Mesothelial cell of epicardium (in vitro differentiated cells): ENCODE measurements at regions not wholly inside any gene's neighbourhood (a gene's known extent, or its start where the extent isn't known, plus 50 kb on each side); places are given as distances from the start of the nearest gene placed in this dataset.
"Not testable (repeated sequence)": the region's sequence is repeated elsewhere in the genome, so short reads cannot be mapped to it uniquely, and the experiment has no call there.

Source experiments
- DNase-seq, 2 experiments: peaks; one replicate each; pipeline ENCODE4 v3.0.0; 2021; ENCODE audit warnings: low spot score in 2 of 2; ENCODE audit not compliant: unreplicated experiment in 2 of 2
- H3K27ac Mint-ChIP-seq: 2 replicates; pipeline ENCODE4 v1.8.0; 2021; ENCODE audit warnings: mixed read lengths
- H3K27me3 Mint-ChIP-seq: 2 replicates; pipeline ENCODE4 v1.8.0; 2021; ENCODE audit warnings: low read depth, mixed read lengths
- H3K36me3 Mint-ChIP-seq: 2 replicates; pipeline ENCODE4 v1.8.0; 2021; ENCODE audit warnings: mixed read lengths
- H3K4me1 Mint-ChIP-seq: 2 replicates; pipeline ENCODE4 v1.8.0; 2021; ENCODE audit warnings: mixed read lengths
- H3K4me3 Mint-ChIP-seq: 2 replicates; pipeline ENCODE4 v1.8.0; 2021; ENCODE audit warnings: mild to moderate bottlenecking, moderate library complexity, mixed read lengths
- H3K9me3 Mint-ChIP-seq: 2 replicates; pipeline ENCODE4 v1.8.0; 2021; ENCODE audit warnings: mixed read lengths
- TF ChIP-seq, protein P1 (sequence below): fragments of 200-600 bp; sonication (generic); IDR thresholded peaks from one replicate; pipeline ENCODE4 v1.5.0; 2021; ENCODE audit warnings: antibody characterized with exemption; ENCODE audit not compliant: unreplicated experiment

DNA sequence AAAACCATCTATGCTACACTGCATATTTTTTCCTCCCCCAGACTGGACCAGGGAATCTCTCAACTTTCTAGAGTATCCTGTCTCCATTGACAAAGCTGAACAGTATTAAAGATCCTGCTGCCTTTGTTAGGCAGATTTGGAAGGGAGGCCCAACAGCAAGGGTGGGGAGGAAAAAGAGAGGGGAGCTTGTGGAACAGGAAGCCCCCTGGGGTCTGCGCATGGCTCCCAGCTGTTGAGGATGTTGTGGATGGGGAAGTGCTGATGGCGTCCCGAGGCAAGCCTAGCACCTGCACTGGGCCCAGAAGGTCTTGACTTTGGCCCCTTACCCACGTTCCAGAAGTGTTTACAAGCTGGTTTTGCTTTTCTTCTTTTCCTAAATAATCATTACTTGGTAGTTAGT, 146.6 kb downstream of the TBC1D2B start:
- DNase-seq, H3K9me3 Mint-ChIP-seq, H3K27me3 Mint-ChIP-seq, H3K27ac Mint-ChIP-seq, H3K36me3 Mint-ChIP-seq, H3K4me3 Mint-ChIP-seq, H3K4me1 Mint-ChIP-seq: not testable (repeated sequence)

DNA sequence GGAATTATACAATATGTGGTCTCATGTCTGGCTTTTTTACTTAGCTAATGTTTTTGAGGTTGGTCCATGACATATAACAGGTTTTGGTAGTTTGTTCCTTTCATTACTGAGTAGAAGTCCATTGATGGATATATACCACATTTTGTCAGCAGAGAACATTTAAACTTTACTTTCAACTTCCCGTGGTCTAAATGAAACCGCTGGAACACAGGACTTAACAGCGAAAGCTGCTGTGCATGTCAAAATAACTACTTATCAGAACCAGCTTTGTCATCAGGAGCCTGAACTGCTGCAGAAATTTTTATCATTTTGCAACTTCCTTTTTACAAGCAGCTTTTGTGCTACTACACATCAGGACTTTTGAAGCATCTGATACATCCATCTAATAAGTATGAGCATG, 147.0 kb downstream of the TBC1D2B start:
- not testable (repeated sequence) for H3K4me3 Mint-ChIP-seq, DNase-seq, H3K36me3 Mint-ChIP-seq, H3K27ac Mint-ChIP-seq, H3K9me3 Mint-ChIP-seq, H3K27me3 Mint-ChIP-seq, H3K4me1 Mint-ChIP-seq

DNA sequence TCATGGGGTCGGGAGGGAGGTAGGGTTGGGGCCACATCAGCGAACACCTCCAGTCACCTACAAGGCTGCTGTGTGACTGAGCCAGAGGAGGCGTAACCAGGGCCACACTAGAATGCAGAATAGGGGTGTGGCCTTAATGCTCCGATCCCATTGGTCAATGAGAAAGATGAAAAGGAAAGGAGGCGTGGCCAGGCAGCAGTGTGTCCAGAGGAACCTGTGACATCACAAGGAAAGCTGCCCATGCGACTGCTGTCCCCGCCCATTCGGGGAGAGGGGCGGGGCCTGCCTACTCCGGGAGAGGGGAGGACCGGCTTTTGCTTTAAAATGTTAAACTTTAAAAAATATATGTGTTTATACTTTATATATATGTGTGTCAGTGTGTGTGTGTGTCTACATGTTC, 150.7 kb downstream of the TBC1D2B start:
- not testable (repeated sequence) for H3K4me1 Mint-ChIP-seq, H3K36me3 Mint-ChIP-seq, H3K27me3 Mint-ChIP-seq, H3K27ac Mint-ChIP-seq, H3K9me3 Mint-ChIP-seq, H3K4me3 Mint-ChIP-seq, DNase-seq

DNA sequence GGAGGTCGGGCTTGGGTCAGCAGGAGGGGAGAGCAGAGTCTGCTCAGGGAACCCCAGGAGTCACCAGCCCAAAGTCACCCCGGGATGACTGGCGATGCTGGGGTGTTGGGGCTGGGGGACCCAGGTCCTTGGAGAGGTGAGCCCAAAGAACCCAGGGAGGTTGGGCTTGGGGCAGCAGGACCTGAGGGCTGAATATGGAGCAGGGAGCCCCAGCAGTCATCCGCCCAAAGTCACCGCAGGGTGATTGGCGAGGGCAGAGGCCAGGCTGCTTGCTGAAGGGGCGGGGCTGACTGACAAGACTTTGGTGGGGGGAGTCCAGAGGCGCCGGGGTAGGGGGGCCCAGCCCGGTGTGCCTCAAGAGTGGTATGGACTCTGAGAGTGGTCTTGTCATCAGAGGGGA, 151.2 kb downstream of the TBC1D2B start:
- peaks cover 11% of the 10 kb centered on the region for H3K27me3 Mint-ChIP-seq
- H3K36me3 Mint-ChIP-seq, DNase-seq, H3K4me1 Mint-ChIP-seq, H3K4me3 Mint-ChIP-seq, H3K9me3 Mint-ChIP-seq, H3K27ac Mint-ChIP-seq: not testable (repeated sequence)

DNA sequence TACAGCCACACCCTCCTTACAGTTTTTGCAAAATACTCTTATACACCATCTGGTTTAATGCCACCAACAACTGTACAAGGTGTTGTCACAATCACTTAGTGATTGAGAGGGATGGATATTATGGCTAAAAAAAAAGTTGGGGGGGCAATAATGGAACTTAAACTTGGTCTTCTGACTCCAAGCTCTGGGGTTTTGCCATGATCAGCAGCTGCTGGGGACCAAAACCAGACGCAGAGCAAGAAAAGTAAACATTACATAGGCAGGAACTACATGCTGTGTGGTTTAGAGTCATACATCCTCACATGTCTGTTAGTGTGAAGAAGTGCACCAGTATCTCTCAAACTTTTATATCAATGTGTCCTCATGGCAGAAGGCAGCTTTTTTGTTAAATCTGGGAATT, 152.4 kb downstream of the TBC1D2B start:
- not testable (repeated sequence) for H3K4me1 Mint-ChIP-seq, H3K9me3 Mint-ChIP-seq, H3K36me3 Mint-ChIP-seq, H3K4me3 Mint-ChIP-seq, H3K27ac Mint-ChIP-seq, DNase-seq
- H3K27me3 Mint-ChIP-seq = peaks cover 16% of the 10 kb centered on the region

GRCh38 chr15:77921664-77922063, 155.8 kb downstream of the TBC1D2B start:
- H3K4me3 Mint-ChIP-seq = no peak overlapping the region
- no peaks in the 10 kb centered on the region for H3K9me3 Mint-ChIP-seq
- H3K27me3 Mint-ChIP-seq = peaks cover 25% of the 10 kb centered on the region
- TF ChIP-seq, protein P1, sequence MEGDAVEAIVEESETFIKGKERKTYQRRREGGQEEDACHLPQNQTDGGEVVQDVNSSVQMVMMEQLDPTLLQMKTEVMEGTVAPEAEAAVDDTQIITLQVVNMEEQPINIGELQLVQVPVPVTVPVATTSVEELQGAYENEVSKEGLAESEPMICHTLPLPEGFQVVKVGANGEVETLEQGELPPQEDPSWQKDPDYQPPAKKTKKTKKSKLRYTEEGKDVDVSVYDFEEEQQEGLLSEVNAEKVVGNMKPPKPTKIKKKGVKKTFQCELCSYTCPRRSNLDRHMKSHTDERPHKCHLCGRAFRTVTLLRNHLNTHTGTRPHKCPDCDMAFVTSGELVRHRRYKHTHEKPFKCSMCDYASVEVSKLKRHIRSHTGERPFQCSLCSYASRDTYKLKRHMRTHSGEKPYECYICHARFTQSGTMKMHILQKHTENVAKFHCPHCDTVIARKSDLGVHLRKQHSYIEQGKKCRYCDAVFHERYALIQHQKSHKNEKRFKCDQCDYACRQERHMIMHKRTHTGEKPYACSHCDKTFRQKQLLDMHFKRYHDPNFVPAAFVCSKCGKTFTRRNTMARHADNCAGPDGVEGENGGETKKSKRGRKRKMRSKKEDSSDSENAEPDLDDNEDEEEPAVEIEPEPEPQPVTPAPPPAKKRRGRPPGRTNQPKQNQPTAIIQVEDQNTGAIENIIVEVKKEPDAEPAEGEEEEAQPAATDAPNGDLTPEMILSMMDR = no peak
- no peaks in the 10 kb centered on the region for H3K36me3 Mint-ChIP-seq
- no peak overlapping the region for H3K27ac Mint-ChIP-seq
- no peaks in the 10 kb centered on the region for H3K4me1 Mint-ChIP-seq
- no peak for DNase-seq

DNA sequence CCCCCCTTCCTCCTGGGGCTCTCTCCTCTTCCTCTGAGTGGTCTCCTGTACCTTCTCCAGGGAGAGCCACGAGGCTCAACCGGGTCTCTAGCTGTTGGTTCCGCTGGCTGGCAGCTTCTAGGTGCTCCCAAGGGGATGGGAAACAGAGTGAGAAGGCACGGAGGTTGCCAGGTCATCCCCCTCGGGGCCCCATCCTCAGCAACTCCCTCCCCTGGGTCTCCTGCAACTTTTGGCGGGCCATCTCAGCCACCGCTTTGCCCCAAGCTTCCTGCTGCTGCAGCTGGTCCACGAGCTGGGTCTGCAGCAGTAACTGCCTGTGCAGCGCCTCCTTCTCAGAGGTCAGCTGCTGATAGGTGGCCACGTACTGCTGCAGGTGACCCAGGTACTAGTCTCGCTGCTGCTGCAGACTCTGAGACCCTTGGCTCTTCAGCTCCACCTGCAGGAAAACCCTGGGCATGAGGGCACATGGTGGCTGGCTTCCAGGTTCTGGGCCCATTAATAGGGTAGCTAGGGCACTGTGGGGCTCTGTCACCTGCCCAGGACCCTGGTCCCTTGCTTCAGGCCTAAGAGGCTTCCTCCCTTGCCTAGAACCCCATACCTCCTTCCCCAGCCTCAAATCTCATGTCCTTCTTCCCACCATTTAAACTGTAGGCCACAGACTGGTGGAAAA, 160.4 kb downstream of the TBC1D2B start:
- not testable (repeated sequence) for H3K36me3 Mint-ChIP-seq, H3K4me3 Mint-ChIP-seq, H3K4me1 Mint-ChIP-seq, H3K27ac Mint-ChIP-seq, H3K9me3 Mint-ChIP-seq, DNase-seq
- H3K27me3 Mint-ChIP-seq = peaks cover 31% of the 10 kb centered on the region

DNA sequence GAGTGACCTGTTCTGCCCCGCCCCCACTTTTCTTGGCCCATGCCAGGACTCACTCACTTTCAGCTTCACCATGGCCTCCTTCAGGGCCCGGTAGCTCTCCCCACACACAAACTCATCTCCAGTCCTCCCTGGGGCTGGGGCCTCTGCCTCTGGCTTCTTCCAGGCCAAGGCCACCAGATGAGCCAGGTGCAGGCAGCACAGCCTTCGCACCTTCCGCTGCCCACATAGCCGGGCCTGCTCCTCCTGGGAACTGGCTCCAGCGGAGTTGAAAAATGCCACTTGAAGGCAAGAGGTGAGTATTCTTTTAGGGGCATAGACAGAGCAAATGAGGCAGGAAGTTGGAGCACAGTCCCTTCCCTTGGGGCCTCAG, 161.6 kb downstream of the TBC1D2B start:
- peaks cover 22% of the 10 kb centered on the region for H3K27me3 Mint-ChIP-seq
- not testable (repeated sequence) for H3K9me3 Mint-ChIP-seq, DNase-seq, H3K36me3 Mint-ChIP-seq, H3K4me3 Mint-ChIP-seq, H3K27ac Mint-ChIP-seq, H3K4me1 Mint-ChIP-seq

GRCh38 chr15:77915261-77915960, 162.1 kb downstream of the TBC1D2B start:
- DNase-seq = no peak
- H3K9me3 Mint-ChIP-seq = no peaks in the 10 kb centered on the region
- TF ChIP-seq, protein P1 = no peak
- H3K4me1 Mint-ChIP-seq = peaks cover under 1% of the 10 kb centered on the region
- peaks cover 20% of the 10 kb centered on the region for H3K27me3 Mint-ChIP-seq
- no peaks in the 10 kb centered on the region for H3K36me3 Mint-ChIP-seq
- no peak overlapping the region for H3K27ac Mint-ChIP-seq
- H3K4me3 Mint-ChIP-seq = no peak overlapping the region

GRCh38 chr15:77914531-77914930, 163.0 kb downstream of the TBC1D2B start:
- H3K36me3 Mint-ChIP-seq, H3K4me1 Mint-ChIP-seq, H3K27ac Mint-ChIP-seq, H3K4me3 Mint-ChIP-seq, DNase-seq, H3K9me3 Mint-ChIP-seq: not testable (repeated sequence)
- H3K27me3 Mint-ChIP-seq = peaks cover 18% of the 10 kb centered on the region
